A549 (cell line): ENCODE measurements at regions not wholly inside any gene's neighbourhood (a gene's known extent, or its start where the extent isn't known, plus 50 kb on each side); places are given as distances from the start of the nearest gene placed in this dataset.

ENCODE experiments used
- ATAC-seq, 2 experiments: fragments of 200-7000 bp in 1 of 2; fragments of >200 bp in 1 of 2; cut with Nextera tagmentation in 1 of 2; cut with Tn5 transposase in 1 of 2; 3 replicates each; pipeline versions ENCODE4 v1.8.0 to v1.9.1; 2018 to 2020; ENCODE audit warnings: mild to moderate bottlenecking in 1 of 2, moderate library complexity in 1 of 2
- CTCF ChIA-PET: fragments of 300-600 bp; sonication (Branson Sonifier 250); formaldehyde crosslinking; extraction: SDS; loops from one replicate; lab custom pipeline; 2021; ENCODE audit warnings: antibody characterized with exemption, inconsistent platforms; lab: Yijun Ruan, JAX
- POLR2A ChIA-PET: fragments of 350-600 bp; formaldehyde crosslinking; extraction: SDS; loops from one replicate; lab custom pipeline; 2021; ENCODE audit warnings: antibody characterized with exemption, inconsistent platforms; lab: Yijun Ruan, JAX
- DNase-seq, 2 experiments: peaks; one replicate each; pipeline versions ENCODE4 v3.0.0 to v3.0.0-alpha.2; 2011 to 2016; ENCODE audit warnings: low read depth in 1 of 2, low spot score in 1 of 2
- FAIRE-seq: peaks from 2 replicates; lab custom pipeline; 2011; peaks lifted over from hg19 to GRCh38; lab: Jason Lieb, UNC
- H3K27ac ChIP-seq, 2 experiments: fragments of >200 bp; sonication (Bioruptor Twin); formaldehyde crosslinking; 3 replicates each; pipeline ENCODE4 v1.5.1; 2016 to 2017
- H3K4me1 ChIP-seq: fragments of >200 bp; sonication (Bioruptor Twin); formaldehyde crosslinking; 3 replicates; pipeline ENCODE4 v1.6.1; 2016
- H3K4me2 ChIP-seq: fragments of >200 bp; sonication (Bioruptor Twin); formaldehyde crosslinking; 3 replicates; pipeline ENCODE4 v1.6.1; 2016
- H3K4me3 ChIP-seq: fragments of >200 bp; sonication (Bioruptor Twin); formaldehyde crosslinking; 3 replicates; pipeline ENCODE4 v1.5.1; 2016
- H3K9me3 ChIP-seq: fragments of >200 bp; sonication (Bioruptor Twin); formaldehyde crosslinking; 3 replicates; pipeline ENCODE4 v1.6.1; 2016
- BHLHE40 ChIP-seq: IDR thresholded peaks from 2 replicates; pipeline ENCODE4 v1.6.1; 2012; ENCODE audit warnings: low read depth, low read length, inconsistent platforms
- CEBPB ChIP-seq, 2 experiments: fragments of >200 bp in 1 of 2; sonication (Bioruptor Twin) in 1 of 2; formaldehyde crosslinking in 1 of 2; IDR thresholded peaks; 2 replicates each; pipeline ENCODE4 v1.6.1; 2012 to 2016
- CTCF ChIP-seq: fragments of >200 bp; sonication (Bioruptor Twin); formaldehyde crosslinking; IDR thresholded peaks from 3 replicates; pipeline ENCODE4 v1.5.1; 2016
- E2F6 ChIP-seq: IDR thresholded peaks from 2 replicates; pipeline ENCODE4 v1.6.1; 2012; ENCODE audit warnings: low read depth, borderline replicate concordance
- ELK1 ChIP-seq: fragments of 150-350 bp; IDR thresholded peaks from 2 replicates; pipeline ENCODE4 v1.6.1; 2014; ENCODE audit warnings: low read depth, mild to moderate bottlenecking, low read length
- FOXS1 ChIP-seq: fragments of 250-450 bp; sonication (Bioruptor Pico); IDR thresholded peaks from 2 replicates; pipeline ENCODE4 v1.5.0; 2020; ENCODE audit warnings: mild to moderate bottlenecking, moderate library complexity
- HDAC2 ChIP-seq: fragments of 200-600 bp; sonication (generic); IDR thresholded peaks from 2 replicates; pipeline ENCODE4 v1.6.1; 2016
- HOXB5 ChIP-seq: fragments of 250-450 bp; sonication (Bioruptor Pico); IDR thresholded peaks from 2 replicates; pipeline ENCODE4 v1.5.0; 2020; ENCODE audit warnings: mild to moderate bottlenecking, moderate library complexity
- JUN ChIP-seq, 2 experiments: fragments of >200 bp; sonication (Bioruptor Twin); formaldehyde crosslinking; IDR thresholded peaks; 2 replicates in 1 of 2; 3 replicates in 1 of 2; pipeline ENCODE4 v1.6.1; 2016 to 2017
- JUNB ChIP-seq: fragments of >200 bp; sonication (Bioruptor Twin); formaldehyde crosslinking; IDR thresholded peaks from 2 replicates; pipeline ENCODE4 v1.6.1; 2016
- KDM5A ChIP-seq: fragments of 200-600 bp; sonication (generic); IDR thresholded peaks from 2 replicates; pipeline ENCODE4 v1.6.1; 2016; ENCODE audit warnings: antibody characterized with exemption, mild to moderate bottlenecking
- MYC ChIP-seq: IDR thresholded peaks from 2 replicates; pipeline ENCODE4 v1.6.1; 2012; ENCODE audit warnings: mild to moderate bottlenecking, inconsistent platforms, low read length, improper control_type of control experiment, borderline replicate concordance
- NPAS2 ChIP-seq: fragments of 250-450 bp; sonication (Bioruptor Pico); IDR thresholded peaks from 2 replicates; pipeline ENCODE4 v1.8.0; 2022; ENCODE audit warnings: mild to moderate bottlenecking, moderate library complexity, borderline replicate concordance
- POLR2A ChIP-seq: IDR thresholded peaks from 2 replicates; pipeline ENCODE4 v1.6.1; 2012; ENCODE audit warnings: mild to moderate bottlenecking, low read length
- RARB ChIP-seq: fragments of 250-450 bp; sonication (Bioruptor Pico); IDR thresholded peaks from 2 replicates; pipeline ENCODE4 v1.8.0; 2021; ENCODE audit warnings: mild to moderate bottlenecking, moderate library complexity
- RCOR1 ChIP-seq: fragments of 150-350 bp; IDR thresholded peaks from 2 replicates; pipeline ENCODE4 v1.6.1; 2014; ENCODE audit warnings: antibody characterized with exemption, low read length, low read depth
- SMC3 ChIP-seq: fragments of >200 bp; sonication (Bioruptor Twin); formaldehyde crosslinking; IDR thresholded peaks from 3 replicates; pipeline ENCODE4 v1.6.1; 2018; ENCODE audit warnings: inconsistent platforms
- SREBF2 ChIP-seq: fragments of 450-650 bp; IDR thresholded peaks from 2 replicates; pipeline ENCODE4 v1.6.1; 2014; ENCODE audit warnings: mild to moderate bottlenecking, moderate library complexity
- TP53 ChIP-seq: fragments of 250-450 bp; sonication (Bioruptor Pico); IDR thresholded peaks from 2 replicates; pipeline ENCODE4 v1.5.0; 2021; ENCODE audit warnings: mild to moderate bottlenecking, moderate library complexity
- USF2 ChIP-seq: fragments of 450-650 bp; IDR thresholded peaks from 2 replicates; pipeline ENCODE4 v1.6.1; 2014; ENCODE audit warnings: antibody characterized with exemption
- WGBS: methylation state at CpG from one replicate; pipeline ENCODE4 v1.1.6; 2017; ENCODE audit errors: missing lambda C conversion rate; 5-methylcytosine and 5-hydroxymethylcytosine counted together

GRCh38 chr18:53795061-53795460 lies 429.4 kb downstream of the MBD2 start (continued):
- TF ChIP-seq USF2 (no peak), SMC3 (no peak), MYC (no peak), TP53 (CRISPR knock-in tag) (no peak), POLR2A (no peak), CTCF (no peak), NPAS2 (no peak), JUNB (no peak), CEBPB (IDR thresholded peaks at IDR 0.05) (no peak), HOXB5 (no peak), HDAC2 (no peak)

DNA sequence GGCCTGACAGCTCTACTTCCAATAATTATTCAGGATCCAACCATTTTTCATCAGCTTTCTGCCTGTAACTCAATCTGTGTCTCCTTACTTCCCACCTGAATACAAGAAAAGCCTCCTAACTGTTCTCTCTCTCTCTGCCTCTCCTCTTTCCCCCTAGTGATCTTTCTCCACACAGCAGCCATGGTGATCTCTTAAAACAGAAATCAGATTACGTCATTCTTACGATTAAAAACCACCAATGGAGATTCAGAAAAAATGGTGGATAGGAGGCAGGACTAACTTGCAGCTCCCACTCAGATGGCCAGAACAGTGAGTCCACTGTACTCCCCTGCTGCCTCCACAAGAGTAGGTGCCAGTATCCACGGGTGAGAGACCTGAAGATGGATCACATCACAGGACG lies 431.7 kb downstream of the MBD2 start:
- no peaks in the 10 kb centered on the region for H3K9me3 ChIP-seq
- DNase-seq (no peak), ATAC-seq (no peak), FAIRE-seq (no peak)
- no peak overlapping the region for H3K4me2 ChIP-seq
- WGBS = 29% methylated on average over 4 of the region's 4 CpGs
- H3K4me3 ChIP-seq = no peak overlapping the region
- H3K27ac ChIP-seq = no peak overlapping the region
- TF ChIP-seq KDM5A (no peak), ELK1 (no peak), FOXS1 (CRISPR knock-in tag) (no peak), HDAC2 (no peak), CEBPB (IDR thresholded peaks at IDR 0.05) (no peak), CTCF (no peak), USF2 (no peak), RCOR1 (no peak), BHLHE40 (no peak), RARB (CRISPR knock-in tag) (no peak), JUN (IDR thresholded peaks at IDR 0.05) (no peak), NPAS2 (no peak), SREBF2 (no peak), E2F6 (no peak)
- CTCF ChIA-PET = no interaction called here
- POLR2A ChIA-PET = no interaction called here
- H3K4me1 ChIP-seq = peaks cover 7% of the 10 kb centered on the region; the same call in 2 of the 3 replicates
